HEK293T (cell line): ENCODE measurements at regions not wholly inside any gene's neighbourhood (a gene's known extent, or its start where the extent isn't known, plus 50 kb on each side); places are given as distances from the start of the nearest gene placed in this dataset.

Experiments
- ARNT ChIP-seq: fragments of 450-650 bp; IDR thresholded peaks from 2 replicates; pipeline ENCODE4 v1.6.1; 2017; ENCODE audit warnings: mild to moderate bottlenecking
- BHLHE40 ChIP-seq: fragments of 450-650 bp; IDR thresholded peaks from 2 replicates; pipeline ENCODE4 v1.6.1; 2016; ENCODE audit warnings: mild to moderate bottlenecking, moderate library complexity, borderline replicate concordance
- CTBP1 ChIP-seq: fragments of 450-650 bp; IDR thresholded peaks from 2 replicates; pipeline ENCODE4 v1.6.1; 2016; ENCODE audit warnings: borderline replicate concordance
- FOXM1 ChIP-seq: fragments of 450-650 bp; IDR thresholded peaks from 2 replicates; pipeline ENCODE4 v1.6.1; 2017; ENCODE audit warnings: mild to moderate bottlenecking, borderline replicate concordance
- HDGF ChIP-seq: fragments of 450-650 bp; IDR thresholded peaks from 2 replicates; pipeline ENCODE4 v1.6.1; 2017; ENCODE audit warnings: antibody characterized with exemption, borderline replicate concordance
- L3MBTL2 ChIP-seq: fragments of 450-650 bp; conservative IDR thresholded peaks from 2 replicates; pipeline ENCODE4 v1.6.1; 2016; ENCODE audit warnings: mild to moderate bottlenecking
- LEF1 ChIP-seq: fragments of 450-650 bp; IDR thresholded peaks from 2 replicates; pipeline ENCODE4 v1.6.1; 2017; ENCODE audit warnings: mild to moderate bottlenecking, borderline replicate concordance
- PKNOX1 ChIP-seq: fragments of 450-650 bp; IDR thresholded peaks from 2 replicates; pipeline ENCODE4 v1.6.1; 2016
- SP1 ChIP-seq: fragments of 450-650 bp; IDR thresholded peaks from 2 replicates; pipeline ENCODE4 v1.6.1; 2017
- ZNF384 ChIP-seq: fragments of 450-650 bp; IDR thresholded peaks from 2 replicates; pipeline ENCODE4 v1.6.1; 2016

- TF ChIP-seq FOXM1 (no peak), L3MBTL2 (no peak), SP1 (no peak), CTBP1 (no peak), ARNT (no peak), ZNF384 (no peak), PKNOX1 (no peak), HDGF (no peak), LEF1 (no peak), BHLHE40 (no peak)
These were observed 155.6 kb downstream of the NDUFA10 start for GRCh38 chr2:239869272-239870155.
